GM19438 (cell line): ENCODE measurements at regions not wholly inside any gene's neighbourhood (a gene's known extent, or its start where the extent isn't known, plus 50 kb on each side); places are given as distances from the start of the nearest gene placed in this dataset.

Experiments used
- ATAC-seq: cut with Tn5 transposase; IDR thresholded peaks from one replicate; pipeline ENCODE4 v1.9.1; 2021; ENCODE audit warnings: low read depth; ENCODE audit not compliant: unreplicated experiment

- no peak for ATAC-seq
Measured at GRCh38 chrX:109841869-109842579, 109.0 kb upstream of the ACSL4 start.

- no peak for ATAC-seq
Measured at GRCh38 chrX:109842611-109843010, 109.6 kb upstream of the ACSL4 start.

- no peak for ATAC-seq
Measured at GRCh38 chrX:109843963-109844751, 111.1 kb upstream of the ACSL4 start.

- ATAC-seq, result no peak
Measured at GRCh38 chrX:109844986-109845385, 111.9 kb upstream of the ACSL4 start.

GRCh38 chrX:109845996-109846395, 112.9 kb upstream of the ACSL4 start:
- no peak for ATAC-seq

- no peak for ATAC-seq
Measured at GRCh38 chrX:109847257-109848187, 114.5 kb upstream of the ACSL4 start.

GRCh38 chrX:109848461-109849050, 115.5 kb upstream of the ACSL4 start:
- peak; percentile 84 for ATAC-seq

- ATAC-seq, result no peak
Measured at GRCh38 chrX:109854096-109854495, 121.0 kb upstream of the ACSL4 start.

- ATAC-seq, result no peak
Measured at GRCh38 chrX:109855501-109855900, 122.4 kb upstream of the ACSL4 start.

- no peak for ATAC-seq
Measured at GRCh38 chrX:109856974-109857373, 123.9 kb upstream of the ACSL4 start.

- ATAC-seq, result no peak
Measured at GRCh38 chrX:109857584-109858228, 124.6 kb upstream of the ACSL4 start.

GRCh38 chrX:109858602-109859341, 125.7 kb upstream of the ACSL4 start:
- no peak for ATAC-seq

GRCh38 chrX:109859651-109860050, 126.6 kb upstream of the ACSL4 start:
- no peak for ATAC-seq

- no peak for ATAC-seq
Measured at GRCh38 chrX:109862433-109862832, 129.4 kb upstream of the ACSL4 start.

GRCh38 chrX:109863811-109864210, 130.8 kb upstream of the ACSL4 start:
- no peak for ATAC-seq

GRCh38 chrX:109871121-109871888, 131.6 kb upstream of the TMEM164 start:
- ATAC-seq, result no peak

- no peak for ATAC-seq
Measured at GRCh38 chrX:109872021-109872732, 130.7 kb upstream of the TMEM164 start.

- no peak for ATAC-seq
Measured at GRCh38 chrX:109873574-109873973, 129.3 kb upstream of the TMEM164 start.
